HUES64 (cell line): ENCODE measurements at regions not wholly inside any gene's neighbourhood (a gene's known extent, or its start where the extent isn't known, plus 50 kb on each side); places are given as distances from the start of the nearest gene placed in this dataset.
"Not testable (repeated sequence)": the region's sequence is repeated elsewhere in the genome, so short reads cannot be mapped to it uniquely, and the experiment has no call there.

ENCODE experiments used
- H3K27ac ChIP-seq: 2 replicates; pipeline ENCODE4 v1.7.0; 2013; ENCODE audit warnings: low read depth, low read length, inconsistent platforms
- H3K27me3 ChIP-seq: 2 replicates; pipeline ENCODE4 v1.6.1; 2013; ENCODE audit warnings: mild to moderate bottlenecking, low read length; ENCODE audit not compliant: insufficient read depth
- H3K36me3 ChIP-seq: 2 replicates; pipeline ENCODE4 v1.6.1; 2013; ENCODE audit warnings: mild to moderate bottlenecking, low read length; ENCODE audit not compliant: insufficient read depth
- H3K4me1 ChIP-seq: 2 replicates; pipeline ENCODE4 v1.6.1; 2013; ENCODE audit warnings: mild to moderate bottlenecking, low read length, moderate library complexity; ENCODE audit not compliant: insufficient read depth
- H3K4me3 ChIP-seq: 2 replicates; pipeline ENCODE4 v1.5.1; 2013; ENCODE audit warnings: mild to moderate bottlenecking, low read length, moderate library complexity
- H3K9ac ChIP-seq: 2 replicates; pipeline ENCODE4 v1.6.1; 2013; ENCODE audit warnings: mild to moderate bottlenecking, low read depth, low read length
- H3K9me3 ChIP-seq: 2 replicates; pipeline ENCODE4 v1.6.1; 2013; ENCODE audit warnings: low read depth, low read length; ENCODE audit not compliant: insufficient read depth
- WGBS: fragments of 150-250, 120-280 bp; methylation state at CpG from one replicate; pipeline ENCODE4 v1.1.7; 2013; ENCODE audit warnings: missing lambda C conversion rate; 5-methylcytosine and 5-hydroxymethylcytosine counted together

GRCh38 chr1:117734403-117734802, 128.6 kb downstream of the TENT5C start:
- WGBS: 91% methylated on average over 3 of the region's 3 CpGs
- no peak overlapping the region for H3K27ac ChIP-seq

GRCh38 chr1:117735045-117735992, 129.5 kb downstream of the TENT5C start:
- Histone ChIP-seq H3K27ac (no peak overlapping the region), H3K27me3 (no peaks in the 10 kb centered on the region), H3K4me3 (no peak overlapping the region), H3K9ac (no peak overlapping the region), H3K4me1 (0 out of 2 replicates have a peak, but pooled peaks cover 4% of the 10 kb centered on the region), H3K36me3 (no peaks in the 10 kb centered on the region), H3K9me3 (no peaks in the 10 kb centered on the region; the same call in 1 of the 2 replicates)
- WGBS: 50% methylated on average over 1 of the region's 2 CpGs

More at GRCh38 chr1:117734403-117734802, 128.6 kb downstream of the TENT5C start:
- no peak overlapping the region for H3K4me3 ChIP-seq
- 0 out of 2 replicates have a peak, but pooled peaks cover 4% of the 10 kb centered on the region for H3K4me1 ChIP-seq
- no peaks in the 10 kb centered on the region; the same call in 1 of the 2 replicates for H3K9me3 ChIP-seq
- H3K9ac ChIP-seq: no peak overlapping the region
- H3K27me3 ChIP-seq: no peaks in the 10 kb centered on the region
- no peaks in the 10 kb centered on the region for H3K36me3 ChIP-seq

DNA sequence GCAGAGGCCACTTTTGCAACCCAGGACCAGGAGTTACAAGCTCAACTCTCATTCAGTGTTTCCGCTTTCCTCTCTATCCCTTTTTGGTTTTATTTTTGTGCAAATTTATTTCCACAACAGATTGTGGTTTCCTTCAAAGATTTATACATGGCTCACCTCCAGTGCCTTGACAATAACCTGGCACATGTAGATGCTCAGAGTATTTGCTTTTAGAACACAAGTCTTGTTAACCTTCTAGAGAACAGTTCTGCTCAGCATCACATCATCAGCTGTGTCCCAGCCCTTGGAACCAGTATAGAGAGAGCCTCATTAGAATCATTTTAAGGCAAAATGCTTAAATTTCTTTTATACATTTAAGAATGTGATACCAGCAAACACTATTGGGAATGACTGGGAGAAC, 133.7 kb downstream of the TENT5C start:
- 95% methylated on average over 1 of the region's 1 CpG for WGBS
- H3K9ac ChIP-seq: no peak overlapping the region
- H3K27ac ChIP-seq: no peak overlapping the region
- H3K36me3 ChIP-seq: no peaks in the 10 kb centered on the region
- H3K4me1 ChIP-seq: 0 out of 2 replicates have a peak, but pooled peaks cover 4% of the 10 kb centered on the region
- no peak overlapping the region for H3K4me3 ChIP-seq
- H3K27me3 ChIP-seq: no peaks in the 10 kb centered on the region
- H3K9me3 ChIP-seq: no peaks in the 10 kb centered on the region; the same call in 1 of the 2 replicates

GRCh38 chr1:117740496-117740895, 134.6 kb downstream of the TENT5C start:
- Histone ChIP-seq H3K4me3 (no peak overlapping the region), H3K27ac (no peak overlapping the region), H3K9me3 (no peaks in the 10 kb centered on the region; the same call in 1 of the 2 replicates), H3K36me3 (no peaks in the 10 kb centered on the region), H3K27me3 (no peaks in the 10 kb centered on the region), H3K9ac (no peak overlapping the region), H3K4me1 (no peaks in the 10 kb centered on the region)
- 80% methylated on average over 3 of the region's 3 CpGs for WGBS

DNA sequence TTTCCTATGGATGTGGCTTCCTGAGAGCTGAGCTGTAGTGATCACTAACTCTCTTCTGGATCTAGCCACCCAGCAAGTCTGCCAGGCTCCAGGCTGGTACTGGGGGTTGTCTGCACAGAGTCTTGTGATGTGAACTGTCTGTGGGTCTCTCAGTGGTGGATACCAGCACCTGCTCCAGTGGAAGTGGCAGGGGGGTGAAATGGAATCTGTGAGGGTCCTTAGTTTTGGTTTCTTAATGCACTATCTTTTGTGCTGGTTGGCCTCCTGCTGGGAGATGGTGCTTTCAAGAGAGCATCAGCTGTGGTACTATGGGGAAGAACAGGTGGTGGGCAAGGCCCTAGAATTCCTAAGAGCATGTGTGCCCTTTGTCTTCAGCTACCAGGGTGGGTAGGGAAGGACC, 140.7 kb downstream of the TENT5C start:
- not testable (repeated sequence) for H3K27me3 ChIP-seq, H3K9me3 ChIP-seq

GRCh38 chr1:117747605-117748004, 141.8 kb downstream of the TENT5C start:
- WGBS: 86% methylated on average over 2 of the region's 2 CpGs

More for the DNA sequence above, 140.7 kb downstream of the TENT5C start:
- H3K36me3 ChIP-seq, H3K9ac ChIP-seq, H3K4me1 ChIP-seq, H3K4me3 ChIP-seq, H3K27ac ChIP-seq: not testable (repeated sequence)

DNA sequence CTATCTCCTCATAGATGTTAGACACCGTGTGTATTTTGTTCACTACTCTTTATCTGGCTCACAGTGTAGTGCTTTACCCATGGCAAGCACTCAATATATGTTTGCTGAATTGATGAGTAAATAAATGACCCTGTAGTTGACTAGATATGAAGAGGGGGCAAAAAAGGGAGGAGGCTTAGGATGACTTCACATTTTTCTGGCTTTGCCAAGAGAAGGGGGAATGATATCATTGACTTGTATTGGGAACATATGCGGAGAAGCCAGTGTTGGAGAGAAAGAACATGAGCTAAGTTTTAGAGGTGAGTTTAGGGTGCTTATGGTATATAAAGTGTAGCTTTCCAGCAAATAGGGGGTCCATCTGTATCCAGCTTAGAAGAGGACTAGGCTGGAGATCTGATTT, 145.5 kb downstream of the TENT5C start:
- WGBS: 97% methylated on average over 2 of the region's 2 CpGs
- Histone ChIP-seq H3K27ac (no peak overlapping the region), H3K36me3 (no peaks in the 10 kb centered on the region), H3K4me3 (no peak overlapping the region), H3K9ac (no peak overlapping the region), H3K4me1 (no peaks in the 10 kb centered on the region), H3K9me3 (peaks cover 7% of the 10 kb centered on the region; the same call in 1 of the 2 replicates), H3K27me3 (no peaks in the 10 kb centered on the region)

More at GRCh38 chr1:117747605-117748004, 141.8 kb downstream of the TENT5C start:
- Histone ChIP-seq H3K9me3 (peaks cover 7% of the 10 kb centered on the region; the same call in 1 of the 2 replicates), H3K27me3 (no peaks in the 10 kb centered on the region), H3K9ac (no peak overlapping the region), H3K4me3 (no peak overlapping the region), H3K27ac (no peak overlapping the region), H3K4me1 (no peaks in the 10 kb centered on the region), H3K36me3 (no peaks in the 10 kb centered on the region)

DNA sequence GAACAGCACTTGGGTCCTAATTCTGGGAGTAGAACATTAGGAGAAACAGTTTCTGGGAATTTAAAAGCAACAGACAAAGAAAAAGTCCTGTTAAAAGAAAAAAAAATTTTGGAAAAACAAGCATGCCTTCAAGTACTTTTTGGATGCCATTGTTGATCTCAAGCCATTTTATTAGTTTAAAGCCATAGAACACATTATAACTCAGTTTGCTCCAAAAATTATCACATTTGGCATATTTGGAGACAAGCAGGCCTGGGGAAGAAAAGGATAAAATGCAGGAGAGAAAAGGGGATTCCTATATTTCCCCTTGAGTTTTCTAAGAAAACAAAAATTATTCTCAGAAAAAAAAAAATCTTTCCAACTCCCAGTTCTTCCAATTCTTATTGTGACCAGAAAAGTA, 146.8 kb downstream of the TENT5C start:
- Histone ChIP-seq H3K27ac (no peak overlapping the region), H3K27me3 (no peaks in the 10 kb centered on the region), H3K4me1 (no peaks in the 10 kb centered on the region), H3K4me3 (no peak overlapping the region), H3K36me3 (no peaks in the 10 kb centered on the region), H3K9ac (no peak overlapping the region), H3K9me3 (peaks cover 1% of the 10 kb centered on the region; the same call in 1 of the 2 replicates)

GRCh38 chr1:117753232-117753631, 147.4 kb downstream of the TENT5C start:
- 81% methylated on average over 2 of the region's 3 CpGs for WGBS

GRCh38 chr1:117753652-117754051, 147.8 kb downstream of the TENT5C start:
- H3K9ac ChIP-seq: no peak overlapping the region

More at GRCh38 chr1:117753232-117753631, 147.4 kb downstream of the TENT5C start:
- H3K4me3 ChIP-seq: no peak overlapping the region
- no peaks in the 10 kb centered on the region for H3K9me3 ChIP-seq
- H3K36me3 ChIP-seq: no peaks in the 10 kb centered on the region
- H3K9ac ChIP-seq: no peak overlapping the region
- H3K4me1 ChIP-seq: no peaks in the 10 kb centered on the region
- no peak overlapping the region for H3K27ac ChIP-seq
- no peaks in the 10 kb centered on the region for H3K27me3 ChIP-seq

DNA sequence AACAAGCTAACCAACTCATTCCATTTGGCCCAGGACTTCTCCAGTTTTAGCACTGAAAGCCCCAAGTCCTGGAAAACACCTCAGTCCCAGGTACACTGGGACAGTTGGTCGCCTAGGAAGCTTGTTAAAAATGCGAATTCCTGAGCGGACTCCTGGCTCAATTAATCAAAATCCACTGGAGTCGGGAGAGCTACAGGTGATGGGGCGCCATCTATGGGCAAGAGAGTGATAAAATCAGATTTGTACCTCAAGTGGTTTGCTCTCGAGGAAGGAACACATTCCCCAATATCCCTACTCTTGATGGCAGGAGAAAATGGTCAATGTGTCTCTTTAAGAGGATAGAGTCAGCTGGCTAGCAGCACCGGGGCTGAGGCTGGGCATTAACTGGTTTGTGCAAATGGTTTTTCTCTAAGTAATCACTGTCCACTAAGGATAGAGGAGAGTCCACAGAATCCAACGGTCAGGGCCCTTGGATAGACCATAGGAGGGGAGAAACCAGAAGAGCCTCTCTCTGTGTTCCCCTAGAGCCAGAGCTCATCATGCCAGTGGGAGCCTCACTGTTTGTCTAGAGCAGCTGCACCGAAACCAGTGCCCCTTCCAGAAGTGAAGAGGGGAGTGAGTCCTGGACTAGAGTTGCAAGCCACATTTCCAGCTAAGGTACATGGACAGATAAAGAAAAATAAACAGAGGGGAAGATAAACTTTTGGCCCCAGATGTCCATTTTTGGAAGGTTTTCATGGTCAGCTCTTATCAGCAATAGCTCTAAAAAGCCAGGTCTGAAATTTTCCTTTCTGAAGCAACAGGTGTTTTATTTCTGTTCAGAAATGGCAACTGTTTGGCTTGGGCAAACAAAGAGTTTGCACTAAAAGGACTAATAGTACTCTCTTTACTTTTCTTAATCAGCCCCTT, 148.5 kb downstream of the TENT5C start:
- Histone ChIP-seq H3K9me3 (no peaks in the 10 kb centered on the region), H3K9ac (no peak overlapping the region), H3K4me1 (no peaks in the 10 kb centered on the region), H3K27ac (no peak overlapping the region), H3K27me3 (no peaks in the 10 kb centered on the region), H3K4me3 (no peak overlapping the region), H3K36me3 (no peaks in the 10 kb centered on the region)
- WGBS: 27% methylated on average over 8 of the region's 9 CpGs

More at GRCh38 chr1:117753652-117754051, 147.8 kb downstream of the TENT5C start:
- WGBS: 81% methylated on average over 5 of the region's 5 CpGs
- no peaks in the 10 kb centered on the region for H3K36me3 ChIP-seq
- no peak overlapping the region for H3K4me3 ChIP-seq
- no peaks in the 10 kb centered on the region for H3K4me1 ChIP-seq
- no peaks in the 10 kb centered on the region for H3K9me3 ChIP-seq
- no peak overlapping the region for H3K27ac ChIP-seq
- no peaks in the 10 kb centered on the region for H3K27me3 ChIP-seq
